Liver (tissue), 8 donors: ENCODE measurements at regions not wholly inside any gene's neighbourhood (a gene's known extent, or its start where the extent isn't known, plus 50 kb on each side); places are given as distances from the start of the nearest gene placed in this dataset.

Source experiments
- DNase-seq: peaks from one replicate; pipeline ENCODE4 v3.0.0-alpha.2; 2017; ENCODE audit warnings: low spot score
- H3K27ac ChIP-seq, 2 donors: one replicate each; pipeline ENCODE4 v1.7.0; 2013; ENCODE audit warnings: inconsistent platforms in 2 of 2, low read length in 2 of 2, control low read depth in 1 of 2, low read depth in 1 of 2, mild to moderate bottlenecking in 1 of 2
- H3K27me3 ChIP-seq, 4 donors: one replicate each; pipeline versions ENCODE4 v1.6.1 to v1.7.0; 2013; ENCODE audit warnings: low read length in 3 of 4, inconsistent platforms in 1 of 4, mild to moderate bottlenecking in 1 of 4, moderate library complexity in 1 of 4; ENCODE audit not compliant: control insufficient read depth in 4 of 4, insufficient read depth in 4 of 4
- H3K36me3 ChIP-seq, 4 donors: one replicate each; pipeline versions ENCODE4 v1.6.1 to v1.7.0; 2013; ENCODE audit warnings: low read length in 3 of 4, mild to moderate bottlenecking in 3 of 4, low read depth in 1 of 4, moderate library complexity in 1 of 4; ENCODE audit not compliant: control insufficient read depth in 4 of 4, insufficient read depth in 3 of 4
- H3K4me1 ChIP-seq, 4 donors: one replicate each; pipeline versions ENCODE4 v1.6.1 to v1.7.0; 2013; ENCODE audit warnings: low read length in 3 of 4, mild to moderate bottlenecking in 3 of 4, moderate library complexity in 1 of 4; ENCODE audit not compliant: control insufficient read depth in 4 of 4, insufficient read depth in 4 of 4
- H3K4me3 ChIP-seq, 3 donors: one replicate each; pipeline versions ENCODE4 v1.6.1 to v1.7.0; 2013; ENCODE audit warnings: low read length in 3 of 3, control low read depth in 1 of 3, low read depth in 1 of 3, mild to moderate bottlenecking in 1 of 3
- H3K9ac ChIP-seq, 2 donors: one replicate each; pipeline ENCODE4 v1.7.0; 2013; ENCODE audit warnings: low read length in 2 of 2, mild to moderate bottlenecking in 2 of 2, moderate library complexity in 2 of 2, control low read depth in 1 of 2, low read depth in 1 of 2
- H3K9me3 ChIP-seq, 4 donors: one replicate each; pipeline versions ENCODE4 v1.6.1 to v1.7.0; 2013; ENCODE audit warnings: low read length in 3 of 4; ENCODE audit not compliant: control insufficient read depth in 4 of 4
- EGR1 ChIP-seq, 2 donors: IDR thresholded peaks; 2 replicates each; pipeline ENCODE4 v1.6.1; 2016 to 2018; ENCODE audit warnings: antibody characterized with exemption in 2 of 2, low read depth in 2 of 2
- FOXA1 ChIP-seq: IDR thresholded peaks from 2 replicates; pipeline ENCODE4 v1.6.1; 2016; ENCODE audit warnings: antibody characterized with exemption
- FOXA2 ChIP-seq: IDR thresholded peaks from 2 replicates; pipeline ENCODE4 v1.6.1; 2016; ENCODE audit warnings: antibody characterized with exemption
- GABPA ChIP-seq, 2 donors: IDR thresholded peaks in 1 of 2; conservative IDR thresholded peaks in 1 of 2; 2 replicates each; pipeline ENCODE4 v1.6.1; 2016; ENCODE audit warnings: antibody characterized with exemption in 2 of 2, mild to moderate bottlenecking in 1 of 2, moderate library complexity in 1 of 2
- HNF4A ChIP-seq, 2 donors: conservative IDR thresholded peaks; 2 replicates each; pipeline ENCODE4 v1.6.1; 2016; ENCODE audit warnings: antibody characterized with exemption in 2 of 2, mild to moderate bottlenecking in 2 of 2
- HNF4G ChIP-seq: IDR thresholded peaks from 2 replicates; pipeline ENCODE4 v1.6.1; 2016; ENCODE audit warnings: antibody characterized with exemption
- JUND ChIP-seq, 2 donors: IDR thresholded peaks; 2 replicates each; pipeline ENCODE4 v1.6.1; 2016; ENCODE audit warnings: antibody characterized with exemption in 2 of 2
- MAX ChIP-seq: IDR thresholded peaks from 2 replicates; pipeline ENCODE4 v1.6.1; 2016; ENCODE audit warnings: antibody characterized with exemption
- NR2F2 ChIP-seq: IDR thresholded peaks from 2 replicates; pipeline ENCODE4 v1.6.1; 2016; ENCODE audit warnings: antibody characterized with exemption
- RAD21 ChIP-seq, 2 donors: IDR thresholded peaks; 2 replicates each; pipeline ENCODE4 v1.6.1; 2016; ENCODE audit warnings: antibody characterized with exemption in 2 of 2, mild to moderate bottlenecking in 2 of 2
- RXRA ChIP-seq, 2 donors: IDR thresholded peaks; 2 replicates each; pipeline ENCODE4 v1.6.1; 2017 to 2018; ENCODE audit warnings: antibody characterized with exemption in 2 of 2, mild to moderate bottlenecking in 1 of 2
- TAF1 ChIP-seq: conservative IDR thresholded peaks from 2 replicates; pipeline ENCODE4 v1.6.1; 2016; ENCODE audit warnings: antibody characterized with exemption, mild to moderate bottlenecking
- YY1 ChIP-seq: IDR thresholded peaks from 2 replicates; pipeline ENCODE4 v1.6.1; 2016; ENCODE audit warnings: antibody characterized with exemption, mild to moderate bottlenecking
- WGBS: extraction: QIAGEN DNeasy Blood & Tissue Kit; methylation state at CpG from one replicate; pipeline ENCODE4 v1.1.7; 2013; 5-methylcytosine and 5-hydroxymethylcytosine counted together
- TF ChIP-seq, protein P1 (sequence below): fragments of 150-350 bp; IDR thresholded peaks from 2 replicates; pipeline ENCODE4 v1.5.1; 2017; ENCODE audit warnings: improper control_type of control experiment, low read depth, low read length; ENCODE audit not compliant: missing input control
- TF ChIP-seq, protein P2 (sequence below): IDR thresholded peaks from 2 replicates; pipeline ENCODE4 v1.6.1; 2016; ENCODE audit warnings: antibody characterized with exemption
- TF ChIP-seq, protein P3 (sequence below): IDR thresholded peaks from 2 replicates; pipeline ENCODE4 v1.6.1; 2016; ENCODE audit warnings: antibody characterized with exemption
- donor health status: healthy.
- donor health status: healthy.
- donor health status: healthy.
- donor health status: healthy.
- donor health status: healthy.

DNA sequence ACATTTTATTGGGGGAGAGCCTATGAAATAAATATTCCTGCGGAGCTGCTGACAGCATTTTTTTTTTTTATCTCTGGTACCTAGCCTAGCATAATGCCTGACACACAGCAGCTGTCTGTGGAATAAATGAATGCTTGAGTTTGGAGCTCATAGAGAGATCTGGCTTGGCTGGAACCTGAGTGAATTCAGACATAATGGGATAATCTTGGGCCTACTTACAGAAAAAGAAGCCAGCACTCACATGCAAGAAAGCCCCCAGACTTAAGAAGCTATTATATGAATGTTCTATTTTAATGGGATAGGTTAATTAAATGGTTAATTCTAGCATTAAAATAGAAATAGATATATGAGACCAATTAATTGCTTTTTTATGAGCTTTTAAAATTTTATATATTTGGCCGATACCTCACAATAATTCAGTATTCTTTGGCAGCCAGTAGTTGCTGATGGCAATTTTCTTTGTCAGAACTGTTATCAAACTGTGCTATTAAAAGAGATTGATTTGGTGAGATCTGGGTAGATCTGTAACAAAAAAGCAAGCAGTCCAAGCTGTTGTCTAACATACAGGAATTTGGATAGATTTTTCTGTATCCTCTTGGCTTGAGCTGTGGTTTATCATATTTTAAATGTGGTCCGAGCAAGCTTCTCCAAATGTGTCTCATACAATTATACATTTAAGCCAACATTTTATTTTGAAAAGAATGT, 654.2 kb downstream of the PCDH7 start:
- Histone ChIP-seq H3K9ac (no peak overlapping the region), H3K36me3 (no peaks in the 10 kb centered on the region), H3K4me3 (no peak overlapping the region), H3K4me1 (no peaks in the 10 kb centered on the region), H3K9me3 (no peaks in the 10 kb centered on the region), H3K27ac (no peak overlapping the region), H3K27me3 (peaks cover 0 to 3% (median 0%) of the 10 kb centered on the region in 4 donors)
- TF ChIP-seq RAD21 (IDR thresholded peaks at IDR 0.05): no peak
- TF ChIP-seq YY1: no peak
- TF ChIP-seq, protein P1, sequence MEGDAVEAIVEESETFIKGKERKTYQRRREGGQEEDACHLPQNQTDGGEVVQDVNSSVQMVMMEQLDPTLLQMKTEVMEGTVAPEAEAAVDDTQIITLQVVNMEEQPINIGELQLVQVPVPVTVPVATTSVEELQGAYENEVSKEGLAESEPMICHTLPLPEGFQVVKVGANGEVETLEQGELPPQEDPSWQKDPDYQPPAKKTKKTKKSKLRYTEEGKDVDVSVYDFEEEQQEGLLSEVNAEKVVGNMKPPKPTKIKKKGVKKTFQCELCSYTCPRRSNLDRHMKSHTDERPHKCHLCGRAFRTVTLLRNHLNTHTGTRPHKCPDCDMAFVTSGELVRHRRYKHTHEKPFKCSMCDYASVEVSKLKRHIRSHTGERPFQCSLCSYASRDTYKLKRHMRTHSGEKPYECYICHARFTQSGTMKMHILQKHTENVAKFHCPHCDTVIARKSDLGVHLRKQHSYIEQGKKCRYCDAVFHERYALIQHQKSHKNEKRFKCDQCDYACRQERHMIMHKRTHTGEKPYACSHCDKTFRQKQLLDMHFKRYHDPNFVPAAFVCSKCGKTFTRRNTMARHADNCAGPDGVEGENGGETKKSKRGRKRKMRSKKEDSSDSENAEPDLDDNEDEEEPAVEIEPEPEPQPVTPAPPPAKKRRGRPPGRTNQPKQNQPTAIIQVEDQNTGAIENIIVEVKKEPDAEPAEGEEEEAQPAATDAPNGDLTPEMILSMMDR: no peak
- TF ChIP-seq MAX: no peak
- TF ChIP-seq FOXA2: no peak
- no peak for TF ChIP-seq JUND (IDR thresholded peaks at IDR 0.05)
- no peak for TF ChIP-seq HNF4G
- WGBS: 86% methylated on average over 3 of the region's 3 CpGs
- no peak for DNase-seq

GRCh38 chr4:31375936-31376335, 655.8 kb downstream of the PCDH7 start:
- Histone ChIP-seq H3K9me3 (no peaks in the 10 kb centered on the region), H3K27me3 (peaks cover 0 to 3% (median 0%) of the 10 kb centered on the region in 4 donors), H3K27ac (no peak overlapping the region), H3K4me3 (no peak overlapping the region), H3K36me3 (no peaks in the 10 kb centered on the region), H3K9ac (no peak overlapping the region), H3K4me1 (no peaks in the 10 kb centered on the region)
- TF ChIP-seq, protein P2, sequence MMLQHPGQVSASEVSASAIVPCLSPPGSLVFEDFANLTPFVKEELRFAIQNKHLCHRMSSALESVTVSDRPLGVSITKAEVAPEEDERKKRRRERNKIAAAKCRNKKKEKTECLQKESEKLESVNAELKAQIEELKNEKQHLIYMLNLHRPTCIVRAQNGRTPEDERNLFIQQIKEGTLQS: no peak
- TF ChIP-seq JUND (IDR thresholded peaks at IDR 0.05): no peak
- TF ChIP-seq RAD21 (IDR thresholded peaks at IDR 0.05): no peak
- TF ChIP-seq HNF4A (conservative IDR thresholded peaks at IDR 0.05): no peak
- TF ChIP-seq GABPA (IDR thresholded peaks at IDR 0.05 in 1 of 2, conservative IDR thresholded peaks at IDR 0.05 in 1 of 2): no peak
- no peak for TF ChIP-seq YY1
- 58% methylated on average over 5 of the region's 5 CpGs for WGBS
- no peak for DNase-seq

GRCh38 chr4:31379364-31379763, 659.2 kb downstream of the PCDH7 start:
- WGBS: 70% methylated on average over 2 of the region's 2 CpGs
- Histone ChIP-seq H3K27me3 (peaks cover 0 to 3% (median 0%) of the 10 kb centered on the region in 4 donors), H3K9me3 (no peaks in the 10 kb centered on the region), H3K9ac (no peak overlapping the region), H3K36me3 (no peaks in the 10 kb centered on the region), H3K4me3 (no peak overlapping the region), H3K27ac (no peak overlapping the region), H3K4me1 (no peaks in the 10 kb centered on the region)
- no peak for DNase-seq
- TF ChIP-seq, protein P1: no peak
- TF ChIP-seq EGR1 (IDR thresholded peaks at IDR 0.05; ENCODE audit: low read depth in 2 of 2) (no peak), GABPA (IDR thresholded peaks at IDR 0.05 in 1 of 2, conservative IDR thresholded peaks at IDR 0.05 in 1 of 2) (no peak), JUND (IDR thresholded peaks at IDR 0.05) (no peak), HNF4A (conservative IDR thresholded peaks at IDR 0.05) (no peak), YY1 (no peak), HNF4G (no peak), FOXA2 (no peak), MAX (no peak), RAD21 (IDR thresholded peaks at IDR 0.05) (no peak), NR2F2 (no peak), TAF1 (no peak), FOXA1 (no peak), RXRA (IDR thresholded peaks at IDR 0.05) (no peak)
- TF ChIP-seq, protein P3, sequence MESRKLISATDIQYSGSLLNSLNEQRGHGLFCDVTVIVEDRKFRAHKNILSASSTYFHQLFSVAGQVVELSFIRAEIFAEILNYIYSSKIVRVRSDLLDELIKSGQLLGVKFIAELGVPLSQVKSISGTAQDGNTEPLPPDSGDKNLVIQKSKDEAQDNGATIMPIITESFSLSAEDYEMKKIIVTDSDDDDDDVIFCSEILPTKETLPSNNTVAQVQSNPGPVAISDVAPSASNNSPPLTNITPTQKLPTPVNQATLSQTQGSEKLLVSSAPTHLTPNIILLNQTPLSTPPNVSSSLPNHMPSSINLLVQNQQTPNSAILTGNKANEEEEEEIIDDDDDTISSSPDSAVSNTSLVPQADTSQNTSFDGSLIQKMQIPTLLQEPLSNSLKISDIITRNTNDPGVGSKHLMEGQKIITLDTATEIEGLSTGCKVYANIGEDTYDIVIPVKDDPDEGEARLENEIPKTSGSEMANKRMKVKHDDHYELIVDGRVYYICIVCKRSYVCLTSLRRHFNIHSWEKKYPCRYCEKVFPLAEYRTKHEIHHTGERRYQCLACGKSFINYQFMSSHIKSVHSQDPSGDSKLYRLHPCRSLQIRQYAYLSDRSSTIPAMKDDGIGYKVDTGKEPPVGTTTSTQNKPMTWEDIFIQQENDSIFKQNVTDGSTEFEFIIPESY: no peak
- TF ChIP-seq, protein P2: no peak
